HEK293 (cell line): ENCODE measurements at regions not wholly inside any gene's neighbourhood (a gene's known extent, or its start where the extent isn't known, plus 50 kb on each side); places are given as distances from the start of the nearest gene placed in this dataset.

Source experiments
- CTCF ChIA-PET: fragments of 350-600 bp; formaldehyde crosslinking; extraction: SDS; loops from one replicate; lab custom pipeline; 2021; ENCODE audit warnings: antibody characterized with exemption; lab: Yijun Ruan, JAX
- POLR2A ChIA-PET: fragments of 300-600 bp; formaldehyde crosslinking; extraction: SDS; loops from one replicate; lab custom pipeline; 2020; ENCODE audit warnings: antibody characterized with exemption, inconsistent platforms; lab: Yijun Ruan, JAX
- H3K27ac ChIP-seq: fragments of 200-500 bp; sonication (Bioruptor generic); 2 replicates; pipeline ENCODE4 v1.5.1; 2014; ENCODE audit warnings: low read depth, low read length, control low read depth, inconsistent platforms; ENCODE audit errors: extremely low read depth
- H3K36me3 ChIP-seq, 2 experiments: fragments of 200-500 bp in 1 of 2; sonication (Bioruptor generic) in 1 of 2; 1 replicate in 1 of 2; 2 replicates in 1 of 2; pipeline ENCODE4 v1.5.1; 2014 to 2017; ENCODE audit warnings: inconsistent platforms in 2 of 2, low read length in 2 of 2; ENCODE audit not compliant: control insufficient read depth in 2 of 2, insufficient read depth in 1 of 2
- H3K4me1 ChIP-seq: fragments of 200-500 bp; sonication (Bioruptor generic); 2 replicates; pipeline ENCODE4 v1.5.1; 2014; ENCODE audit warnings: mild to moderate bottlenecking, low read length, inconsistent platforms; ENCODE audit not compliant: control insufficient read depth, insufficient read depth
- H3K4me3 ChIP-seq: 2 replicates; pipeline ENCODE4 v1.5.1; 2011; ENCODE audit warnings: low read depth, mild to moderate bottlenecking, control low read depth, low read length, moderate library complexity
- H3K9me3 ChIP-seq: fragments of 200-500 bp; sonication (Bioruptor generic); 2 replicates; pipeline ENCODE4 v1.5.1; 2014; ENCODE audit warnings: low read depth, low read length, inconsistent platforms; ENCODE audit not compliant: control insufficient read depth, insufficient read depth
- EGR2 ChIP-seq: fragments of 450-650 bp; formaldehyde crosslinking; IDR thresholded peaks from 2 replicates; pipeline ENCODE4 v1.5.1; 2016; ENCODE audit warnings: low read depth, missing biosample characterization, missing genetic modification characterization
- GFI1B ChIP-seq: fragments of 450-650 bp; formaldehyde crosslinking; IDR thresholded peaks from 2 replicates; pipeline ENCODE4 v1.5.1; 2016; ENCODE audit warnings: missing biosample characterization, missing genetic modification characterization
- IKZF3 ChIP-seq: fragments of 450-650 bp; IDR thresholded peaks from 2 replicates; pipeline ENCODE4 v1.5.0; 2018; ENCODE audit warnings: missing biosample characterization, mild to moderate bottlenecking, missing genetic modification characterization, moderate library complexity
- KLF16 ChIP-seq: fragments of 450-650 bp; formaldehyde crosslinking; IDR thresholded peaks from 2 replicates; pipeline ENCODE4 v1.5.1; 2017; ENCODE audit warnings: missing biosample characterization, missing genetic modification characterization
- SP7 ChIP-seq: fragments of 450-650 bp; formaldehyde crosslinking; IDR thresholded peaks from 2 replicates; pipeline ENCODE4 v1.5.1; 2016; ENCODE audit warnings: missing biosample characterization, missing genetic modification characterization
- YY1 ChIP-seq: fragments of 450-650 bp; formaldehyde crosslinking; IDR thresholded peaks from 2 replicates; pipeline ENCODE4 v1.5.1; 2018; ENCODE audit warnings: missing biosample characterization, missing genetic modification characterization
- ZFP3 ChIP-seq: fragments of 450-650 bp; formaldehyde crosslinking; IDR thresholded peaks from 2 replicates; pipeline ENCODE4 v1.5.1; 2016; ENCODE audit warnings: low read depth, missing biosample characterization, missing genetic modification characterization
- ZNF266 ChIP-seq: fragments of 450-650 bp; formaldehyde crosslinking; IDR thresholded peaks from 2 replicates; pipeline ENCODE4 v1.5.1; 2016; ENCODE audit warnings: missing biosample characterization, missing genetic modification characterization, low read depth
- ZNF274 ChIP-seq, 2 experiments: fragments of 200-500 bp in 1 of 2; fragments of 450-650 bp in 1 of 2; sonication (Bioruptor generic) in 1 of 2; formaldehyde crosslinking in 1 of 2; IDR thresholded peaks; 2 replicates each; pipeline versions ENCODE4 v1.5.1 to v1.6.1; 2014 to 2016; ENCODE audit warnings: borderline replicate concordance in 1 of 2, inconsistent platforms in 1 of 2, low read length in 1 of 2, missing biosample characterization in 1 of 2, missing genetic modification characterization in 1 of 2
- ZNF341 ChIP-seq: fragments of 450-650 bp; formaldehyde crosslinking; IDR thresholded peaks from 2 replicates; pipeline ENCODE4; 2016; ENCODE audit warnings: low read depth, missing biosample characterization, missing genetic modification characterization
- ZNF514 ChIP-seq: fragments of 450-650 bp; formaldehyde crosslinking; IDR thresholded peaks from 2 replicates; pipeline ENCODE4 v1.5.1; 2016; ENCODE audit warnings: missing biosample characterization, missing genetic modification characterization
- ZNF555 ChIP-seq: fragments of 450-650 bp; formaldehyde crosslinking; conservative IDR thresholded peaks from 2 replicates; pipeline ENCODE4 v1.5.1; 2017; ENCODE audit warnings: missing biosample characterization, mild to moderate bottlenecking, missing genetic modification characterization, inconsistent platforms
- ZNF560 ChIP-seq: fragments of 450-650 bp; formaldehyde crosslinking; IDR thresholded peaks from 2 replicates; pipeline ENCODE4 v1.5.1; 2017; ENCODE audit warnings: missing biosample characterization, missing genetic modification characterization, borderline replicate concordance
- ZNF621 ChIP-seq: fragments of 450-650 bp; formaldehyde crosslinking; IDR thresholded peaks from 2 replicates; pipeline ENCODE4 v1.5.1; 2017; ENCODE audit warnings: missing biosample characterization, missing genetic modification characterization
- ZNF629 ChIP-seq: fragments of 450-650 bp; formaldehyde crosslinking; IDR thresholded peaks from 2 replicates; pipeline ENCODE4 v1.5.1; 2017; ENCODE audit warnings: missing biosample characterization, missing genetic modification characterization
- ZNF658 ChIP-seq: fragments of 450-650 bp; formaldehyde crosslinking; IDR thresholded peaks from 2 replicates; pipeline ENCODE4; 2016; ENCODE audit warnings: missing biosample characterization, missing genetic modification characterization
- ZNF777 ChIP-seq: fragments of 450-650 bp; formaldehyde crosslinking; IDR thresholded peaks from 2 replicates; pipeline ENCODE4 v1.5.1; 2017; ENCODE audit warnings: missing biosample characterization, missing genetic modification characterization, borderline replicate concordance
- ZNF837 ChIP-seq: fragments of 450-650 bp; formaldehyde crosslinking; IDR thresholded peaks from 2 replicates; pipeline ENCODE4 v1.5.1; 2016; ENCODE audit warnings: missing biosample characterization, missing genetic modification characterization
- TF ChIP-seq, protein P1 (sequence below): fragments of 450-650 bp; formaldehyde crosslinking; IDR thresholded peaks from 2 replicates; pipeline ENCODE4 v1.5.1; 2017; ENCODE audit warnings: missing biosample characterization, mild to moderate bottlenecking, missing genetic modification characterization, moderate library complexity
- TF ChIP-seq, protein P2 (sequence below): fragments of 450-650 bp; formaldehyde crosslinking; optimal IDR thresholded peaks from 2 replicates; pipeline ENCODE3; 2016; ENCODE audit warnings: missing biosample characterization, mild to moderate bottlenecking, missing genetic modification characterization
- TF ChIP-seq, protein P3 (sequence below): fragments of 450-650 bp; formaldehyde crosslinking; IDR thresholded peaks from 2 replicates; pipeline ENCODE4 v1.5.1; 2016; ENCODE audit warnings: missing biosample characterization, missing genetic modification characterization
- TF ChIP-seq, protein P4 (sequence below): fragments of 450-650 bp; formaldehyde crosslinking; IDR thresholded peaks from 2 replicates; pipeline ENCODE4 v1.5.1; 2016; ENCODE audit warnings: missing biosample characterization, missing genetic modification characterization, borderline replicate concordance
- TF ChIP-seq, protein P5 (sequence below): fragments of 450-650 bp; formaldehyde crosslinking; IDR thresholded peaks from 2 replicates; pipeline ENCODE4 v1.5.1; 2017; ENCODE audit warnings: missing biosample characterization, missing genetic modification characterization

DNA sequence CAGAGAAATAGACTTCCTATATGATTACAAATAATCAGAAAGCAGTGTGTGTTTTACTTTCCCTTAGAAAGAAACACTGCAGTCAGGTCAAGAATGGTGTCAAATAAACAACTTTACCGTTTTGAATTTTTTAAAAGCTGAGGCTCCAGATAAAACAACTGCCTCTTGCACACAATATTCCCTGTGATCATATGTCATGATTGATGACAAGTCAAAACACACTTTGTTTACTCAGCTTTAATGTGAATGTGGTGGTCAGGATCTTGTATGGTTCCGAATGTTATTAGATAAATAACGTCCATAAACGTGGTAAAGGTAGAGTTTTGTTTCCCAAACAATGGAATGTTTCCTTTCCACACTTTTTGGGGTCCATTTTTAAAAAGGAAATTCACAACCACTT, 428.4 kb upstream of the MDFIC2 start:
- no peaks in the 10 kb centered on the region for H3K36me3 ChIP-seq
- no peaks in the 10 kb centered on the region for H3K9me3 ChIP-seq
- CTCF ChIA-PET, result no interaction called here
- H3K27ac ChIP-seq, result no peak overlapping the region
- H3K4me3 ChIP-seq, result no peak overlapping the region
- POLR2A ChIA-PET, result no interaction called here
- no peaks in the 10 kb centered on the region for H3K4me1 ChIP-seq
- TF ChIP-seq, protein P1, sequence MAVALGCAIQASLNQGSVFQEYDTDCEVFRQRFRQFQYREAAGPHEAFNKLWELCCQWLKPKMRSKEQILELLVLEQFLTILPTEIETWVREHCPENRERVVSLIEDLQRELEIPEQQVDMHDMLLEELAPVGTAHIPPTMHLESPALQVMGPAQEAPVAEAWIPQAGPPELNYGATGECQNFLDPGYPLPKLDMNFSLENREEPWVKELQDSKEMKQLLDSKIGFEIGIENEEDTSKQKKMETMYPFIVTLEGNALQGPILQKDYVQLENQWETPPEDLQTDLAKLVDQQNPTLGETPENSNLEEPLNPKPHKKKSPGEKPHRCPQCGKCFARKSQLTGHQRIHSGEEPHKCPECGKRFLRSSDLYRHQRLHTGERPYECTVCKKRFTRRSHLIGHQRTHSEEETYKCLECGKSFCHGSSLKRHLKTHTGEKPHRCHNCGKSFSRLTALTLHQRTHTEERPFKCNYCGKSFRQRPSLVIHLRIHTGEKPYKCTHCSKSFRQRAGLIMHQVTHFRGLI (tag by site-specific recombination), result no peak
- TF ChIP-seq GFI1B (tag by site-specific recombination) (no peak), KLF16 (tag by site-specific recombination) (no peak), ZNF266 (no peak), ZNF777 (no peak)

DNA sequence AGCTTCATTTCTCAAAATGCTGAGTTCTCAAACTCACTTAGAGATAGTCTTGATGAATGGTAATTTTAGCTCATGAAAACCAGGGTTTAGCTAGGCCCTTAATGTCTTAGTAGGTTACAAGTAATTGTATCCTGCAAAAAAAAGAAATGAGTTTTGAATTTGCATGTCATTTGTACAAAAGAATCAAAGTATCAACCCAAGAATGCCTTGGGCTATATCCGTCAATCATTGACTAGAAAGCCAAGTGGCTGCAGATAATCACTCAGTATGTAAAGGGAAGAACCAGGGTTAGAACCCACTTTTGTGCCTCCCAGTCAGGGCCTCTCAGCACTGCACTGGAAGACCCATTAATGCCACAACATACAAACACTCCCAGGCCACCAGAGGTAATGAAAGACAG, 427.6 kb upstream of the MDFIC2 start:
- H3K36me3 ChIP-seq, result no peaks in the 10 kb centered on the region
- H3K4me3 ChIP-seq, result no peak overlapping the region
- TF ChIP-seq YY1 (no peak), ZNF837 (tag by site-specific recombination) (no peak), ZNF514 (tag by site-specific recombination) (no peak), ZNF274 (IDR thresholded peaks at IDR 0.05; ENCODE audit: low read length) (no peak), ZNF274 (tag by site-specific recombination; IDR thresholded peaks at IDR 0.05; ENCODE audit: borderline replicate concordance) (no peak), ZNF658 (tag by site-specific recombination) (no peak), ZNF560 (tag by site-specific recombination) (no peak)
- TF ChIP-seq, protein P2, sequence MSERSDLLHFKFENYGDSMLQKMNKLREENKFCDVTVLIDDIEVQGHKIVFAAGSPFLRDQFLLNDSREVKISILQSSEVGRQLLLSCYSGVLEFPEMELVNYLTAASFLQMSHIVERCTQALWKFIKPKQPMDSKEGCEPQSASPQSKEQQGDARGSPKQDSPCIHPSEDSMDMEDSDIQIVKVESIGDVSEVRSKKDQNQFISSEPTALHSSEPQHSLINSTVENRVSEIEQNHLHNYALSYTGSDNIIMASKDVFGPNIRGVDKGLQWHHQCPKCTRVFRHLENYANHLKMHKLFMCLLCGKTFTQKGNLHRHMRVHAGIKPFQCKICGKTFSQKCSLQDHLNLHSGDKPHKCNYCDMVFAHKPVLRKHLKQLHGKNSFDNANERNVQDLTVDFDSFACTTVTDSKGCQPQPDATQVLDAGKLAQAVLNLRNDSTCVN, result no peak
- TF ChIP-seq, all 188 proteins: peak for 0
- Histone ChIP-seq H3K27ac (no peak overlapping the region), H3K9me3 (no peaks in the 10 kb centered on the region), H3K4me1 (no peaks in the 10 kb centered on the region)
- ChIA-PET POLR2A (no interaction called here), CTCF (interaction anchor here (0.6 kb wide), 1 partner anchor 567 kb away, joined by 3 read pairs; no protein-coding TSS in a partner anchor)

DNA sequence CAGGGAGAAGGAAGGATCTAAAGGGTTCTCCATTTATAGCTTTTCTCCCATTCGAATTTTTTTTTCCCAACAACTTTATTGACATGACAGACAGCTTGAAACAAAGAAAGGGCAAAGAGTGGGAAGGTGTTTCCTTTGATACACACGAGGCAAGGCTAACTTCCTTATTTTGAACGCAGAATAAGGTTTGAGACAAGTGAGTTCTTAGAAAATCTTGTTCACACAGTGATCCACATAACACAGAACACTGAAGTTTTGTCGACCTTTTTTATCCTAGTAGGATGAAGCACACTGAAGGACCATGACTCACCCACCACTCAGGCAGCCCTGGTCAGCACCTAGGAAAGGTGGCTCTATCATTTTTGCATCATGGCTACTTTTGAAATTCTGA, 425.8 kb upstream of the MDFIC2 start:
- H3K27ac ChIP-seq, result no peak overlapping the region
- H3K4me1 ChIP-seq, result no peaks in the 10 kb centered on the region
- ChIA-PET CTCF (no interaction called here), POLR2A (no interaction called here)
- H3K9me3 ChIP-seq, result no peaks in the 10 kb centered on the region
- no peaks in the 10 kb centered on the region for H3K36me3 ChIP-seq
- no peak overlapping the region for H3K4me3 ChIP-seq
- TF ChIP-seq, protein P3, sequence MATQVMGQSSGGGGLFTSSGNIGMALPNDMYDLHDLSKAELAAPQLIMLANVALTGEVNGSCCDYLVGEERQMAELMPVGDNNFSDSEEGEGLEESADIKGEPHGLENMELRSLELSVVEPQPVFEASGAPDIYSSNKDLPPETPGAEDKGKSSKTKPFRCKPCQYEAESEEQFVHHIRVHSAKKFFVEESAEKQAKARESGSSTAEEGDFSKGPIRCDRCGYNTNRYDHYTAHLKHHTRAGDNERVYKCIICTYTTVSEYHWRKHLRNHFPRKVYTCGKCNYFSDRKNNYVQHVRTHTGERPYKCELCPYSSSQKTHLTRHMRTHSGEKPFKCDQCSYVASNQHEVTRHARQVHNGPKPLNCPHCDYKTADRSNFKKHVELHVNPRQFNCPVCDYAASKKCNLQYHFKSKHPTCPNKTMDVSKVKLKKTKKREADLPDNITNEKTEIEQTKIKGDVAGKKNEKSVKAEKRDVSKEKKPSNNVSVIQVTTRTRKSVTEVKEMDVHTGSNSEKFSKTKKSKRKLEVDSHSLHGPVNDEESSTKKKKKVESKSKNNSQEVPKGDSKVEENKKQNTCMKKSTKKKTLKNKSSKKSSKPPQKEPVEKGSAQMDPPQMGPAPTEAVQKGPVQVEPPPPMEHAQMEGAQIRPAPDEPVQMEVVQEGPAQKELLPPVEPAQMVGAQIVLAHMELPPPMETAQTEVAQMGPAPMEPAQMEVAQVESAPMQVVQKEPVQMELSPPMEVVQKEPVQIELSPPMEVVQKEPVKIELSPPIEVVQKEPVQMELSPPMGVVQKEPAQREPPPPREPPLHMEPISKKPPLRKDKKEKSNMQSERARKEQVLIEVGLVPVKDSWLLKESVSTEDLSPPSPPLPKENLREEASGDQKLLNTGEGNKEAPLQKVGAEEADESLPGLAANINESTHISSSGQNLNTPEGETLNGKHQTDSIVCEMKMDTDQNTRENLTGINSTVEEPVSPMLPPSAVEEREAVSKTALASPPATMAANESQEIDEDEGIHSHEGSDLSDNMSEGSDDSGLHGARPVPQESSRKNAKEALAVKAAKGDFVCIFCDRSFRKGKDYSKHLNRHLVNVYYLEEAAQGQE (tag by site-specific recombination), result no peak
- TF ChIP-seq IKZF3 (tag by site-specific recombination), result no peak
- TF ChIP-seq, protein P4, sequence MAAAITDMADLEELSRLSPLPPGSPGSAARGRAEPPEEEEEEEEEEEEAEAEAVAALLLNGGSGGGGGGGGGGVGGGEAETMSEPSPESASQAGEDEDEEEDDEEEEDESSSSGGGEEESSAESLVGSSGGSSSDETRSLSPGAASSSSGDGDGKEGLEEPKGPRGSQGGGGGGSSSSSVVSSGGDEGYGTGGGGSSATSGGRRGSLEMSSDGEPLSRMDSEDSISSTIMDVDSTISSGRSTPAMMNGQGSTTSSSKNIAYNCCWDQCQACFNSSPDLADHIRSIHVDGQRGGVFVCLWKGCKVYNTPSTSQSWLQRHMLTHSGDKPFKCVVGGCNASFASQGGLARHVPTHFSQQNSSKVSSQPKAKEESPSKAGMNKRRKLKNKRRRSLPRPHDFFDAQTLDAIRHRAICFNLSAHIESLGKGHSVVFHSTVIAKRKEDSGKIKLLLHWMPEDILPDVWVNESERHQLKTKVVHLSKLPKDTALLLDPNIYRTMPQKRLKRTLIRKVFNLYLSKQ (tag by site-specific recombination), result no peak
- TF ChIP-seq SP7, result no peak
- no peak for TF ChIP-seq ZNF621 (tag by site-specific recombination)
- no peak for TF ChIP-seq ZNF555 (tag by site-specific recombination)
- TF ChIP-seq ZNF341 (tag by site-specific recombination), result no peak
- TF ChIP-seq ZNF629, result no peak
- TF ChIP-seq GFI1B (tag by site-specific recombination), result no peak
- TF ChIP-seq ZFP3 (tag by site-specific recombination), result no peak
- no peak for TF ChIP-seq EGR2
- TF ChIP-seq, protein P5, sequence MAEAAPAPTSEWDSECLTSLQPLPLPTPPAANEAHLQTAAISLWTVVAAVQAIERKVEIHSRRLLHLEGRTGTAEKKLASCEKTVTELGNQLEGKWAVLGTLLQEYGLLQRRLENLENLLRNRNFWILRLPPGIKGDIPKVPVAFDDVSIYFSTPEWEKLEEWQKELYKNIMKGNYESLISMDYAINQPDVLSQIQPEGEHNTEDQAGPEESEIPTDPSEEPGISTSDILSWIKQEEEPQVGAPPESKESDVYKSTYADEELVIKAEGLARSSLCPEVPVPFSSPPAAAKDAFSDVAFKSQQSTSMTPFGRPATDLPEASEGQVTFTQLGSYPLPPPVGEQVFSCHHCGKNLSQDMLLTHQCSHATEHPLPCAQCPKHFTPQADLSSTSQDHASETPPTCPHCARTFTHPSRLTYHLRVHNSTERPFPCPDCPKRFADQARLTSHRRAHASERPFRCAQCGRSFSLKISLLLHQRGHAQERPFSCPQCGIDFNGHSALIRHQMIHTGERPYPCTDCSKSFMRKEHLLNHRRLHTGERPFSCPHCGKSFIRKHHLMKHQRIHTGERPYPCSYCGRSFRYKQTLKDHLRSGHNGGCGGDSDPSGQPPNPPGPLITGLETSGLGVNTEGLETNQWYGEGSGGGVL (tag by site-specific recombination), result no peak
